H1 (cell line): ENCODE measurements at regions not wholly inside any gene's neighbourhood (a gene's known extent, or its start where the extent isn't known, plus 50 kb on each side); places are given as distances from the start of the nearest gene placed in this dataset.

Source experiments
- CTCF ChIA-PET: fragments of 300-600 bp; sonication (Branson Sonifier 250); formaldehyde crosslinking; loops from one replicate; lab custom pipeline; 2021; ENCODE audit not compliant: partially characterized antibody; lab: Charles Lee
- POLR2A ChIA-PET: fragments of 300-600 bp; sonication (Branson Sonifier 250); formaldehyde crosslinking; loops from one replicate; lab custom pipeline; 2021; ENCODE audit warnings: inconsistent platforms; ENCODE audit not compliant: partially characterized antibody; lab: Charles Lee
- DNase-seq, 2 experiments: peaks; one replicate each; pipeline versions ENCODE4 v3.0.0 to v3.0.0-alpha.2; 2010 to 2022; ENCODE audit warnings: low spot score in 2 of 2, low read depth in 1 of 2, mixed read lengths in 1 of 2
- FAIRE-seq: peaks from 2 replicates; lab custom pipeline; 2011; peaks lifted over from hg19 to GRCh38; lab: Jason Lieb, UNC
- H2AFZ ChIP-seq: 2 replicates; pipeline ENCODE4 v1.8.1; 2012; ENCODE audit warnings: low read length, inconsistent platforms
- H2AK5ac ChIP-seq: 2 replicates; pipeline ENCODE4 v1.6.1; 2013; ENCODE audit warnings: low read depth, low read length
- H2BK120ac ChIP-seq: replicated peaks from 2 replicates; pipeline ENCODE3; 2013; ENCODE audit warnings: low read depth, low read length, inconsistent platforms
- H2BK12ac ChIP-seq: 2 replicates; pipeline ENCODE4 v1.6.1; 2013; ENCODE audit warnings: low read depth, low read length
- H2BK15ac ChIP-seq: 2 replicates; pipeline ENCODE4 v1.6.1; 2013; ENCODE audit warnings: low read length
- H2BK20ac ChIP-seq: 2 replicates; pipeline ENCODE4 v1.6.1; 2013; ENCODE audit warnings: low read length
- H2BK5ac ChIP-seq: 2 replicates; pipeline ENCODE4 v1.6.1; 2013; ENCODE audit warnings: low read depth, low read length
- H3K14ac ChIP-seq: 2 replicates; pipeline ENCODE4 v1.6.1; 2013; ENCODE audit warnings: inconsistent platforms; ENCODE audit not compliant: insufficient read length
- H3K18ac ChIP-seq: 2 replicates; pipeline ENCODE4 v1.6.1; 2013; ENCODE audit warnings: low read length; ENCODE audit errors: extremely low read depth
- H3K23ac ChIP-seq: 2 replicates; pipeline ENCODE4 v1.6.1; 2013; ENCODE audit warnings: inconsistent platforms; ENCODE audit not compliant: insufficient read length
- H3K23me2 ChIP-seq: 2 replicates; pipeline ENCODE4 v1.6.1; 2013; ENCODE audit warnings: low read depth, low read length
- H3K27ac ChIP-seq: 2 replicates; pipeline ENCODE4 v1.6.1; 2011; ENCODE audit warnings: low read depth, low read length, inconsistent platforms
- H3K27me3 ChIP-seq, 4 experiments: replicated peaks in 1 of 4; 1 replicate in 1 of 4; 2 replicates in 3 of 4; pipeline versions ENCODE4 v1.6.1 to v1.8.1; 2011 to 2013; ENCODE audit warnings: low read length in 3 of 4, mild to moderate bottlenecking in 3 of 4, inconsistent platforms in 2 of 4, mixed read lengths in 2 of 4, moderate library complexity in 1 of 4; ENCODE audit not compliant: control insufficient read depth in 3 of 4, insufficient read depth in 3 of 4; ENCODE audit errors: extremely low read depth in 1 of 4
- H3K36me3 ChIP-seq, 4 experiments: 2 replicates each; pipeline versions ENCODE4 v1.6.1 to v1.8.1; 2011 to 2013; ENCODE audit warnings: mild to moderate bottlenecking in 4 of 4, low read length in 3 of 4, moderate library complexity in 2 of 4, control low read depth in 1 of 4, inconsistent platforms in 1 of 4; ENCODE audit not compliant: insufficient read depth in 4 of 4, control insufficient read depth in 2 of 4
- H3K4ac ChIP-seq: replicated peaks from 2 replicates; pipeline ENCODE3; 2013; ENCODE audit warnings: low read length, low read depth, mixed read lengths, inconsistent platforms; ENCODE audit not compliant: insufficient read length
- H3K4me1 ChIP-seq, 4 experiments: replicated peaks in 1 of 4; 1 replicate in 1 of 4; 2 replicates in 3 of 4; pipeline versions ENCODE4 v1.6.1 to v1.8.1; 2011 to 2013; ENCODE audit warnings: low read length in 3 of 4, inconsistent platforms in 2 of 4, mixed read lengths in 1 of 4; ENCODE audit not compliant: insufficient read depth in 4 of 4, control insufficient read depth in 3 of 4
- H3K4me2 ChIP-seq, 2 experiments: 2 replicates each; pipeline versions ENCODE4 v1.6.1 to v1.8.1; 2011 to 2013; ENCODE audit warnings: low read depth in 2 of 2, low read length in 2 of 2, control low read depth in 1 of 2, inconsistent platforms in 1 of 2, mild to moderate bottlenecking in 1 of 2; ENCODE audit not compliant: insufficient read depth in 1 of 2
- H3K4me3 ChIP-seq, 4 experiments: fragments of 200-600, 300-600 bp in 1 of 4; sonication (generic), shearing (Covaris generic), sonication (Bioruptor Twin) in 1 of 4; 2 replicates each; pipeline versions ENCODE4 v1.5.1 to v1.8.1; 2011 to 2016; ENCODE audit warnings: low read length in 4 of 4, low read depth in 3 of 4, control low read depth in 2 of 4, inconsistent platforms in 2 of 4, mild to moderate bottlenecking in 2 of 4, mixed read lengths in 1 of 4, moderate library complexity in 1 of 4; ENCODE audit not compliant: insufficient read depth in 2 of 4; ENCODE audit errors: extremely low read depth in 1 of 4
- H3K56ac ChIP-seq: replicated peaks from 2 replicates; pipeline ENCODE3; 2013; ENCODE audit warnings: low read depth, mild to moderate bottlenecking, mixed read lengths, low read length, inconsistent platforms; ENCODE audit not compliant: insufficient read length
- H3K79me1 ChIP-seq: 2 replicates; pipeline ENCODE4 v1.6.1; 2013; ENCODE audit warnings: low read depth, low read length, control low read depth
- H3K79me2 ChIP-seq, 2 experiments: 2 replicates each; pipeline versions ENCODE4 v1.6.1 to v1.8.1; 2012 to 2013; ENCODE audit warnings: low read length in 2 of 2, mild to moderate bottlenecking in 2 of 2, inconsistent platforms in 1 of 2; ENCODE audit not compliant: insufficient read depth in 2 of 2, control insufficient read depth in 1 of 2
- H3K9ac ChIP-seq, 4 experiments: replicated peaks in 1 of 4; 1 replicate in 1 of 4; 2 replicates in 3 of 4; pipeline versions ENCODE4 v1.6.1 to v1.8.1; 2011 to 2013; ENCODE audit warnings: low read depth in 3 of 4, low read length in 3 of 4, control low read depth in 2 of 4, mild to moderate bottlenecking in 2 of 4, moderate library complexity in 2 of 4, inconsistent platforms in 1 of 4; ENCODE audit errors: extremely low read depth in 1 of 4
- H3K9me3 ChIP-seq, 2 experiments: 2 replicates each; pipeline versions ENCODE4 v1.6.1 to v1.8.1; 2012 to 2013; ENCODE audit warnings: mild to moderate bottlenecking in 2 of 2, moderate library complexity in 2 of 2, control low read depth in 1 of 2, inconsistent platforms in 1 of 2, low read depth in 1 of 2, low read length in 1 of 2, mixed read lengths in 1 of 2; ENCODE audit not compliant: insufficient read depth in 2 of 2
- H4K20me1 ChIP-seq, 2 experiments: replicated peaks in 1 of 2; 2 replicates each; pipeline versions ENCODE3 to v1.8.1; 2011 to 2013; ENCODE audit warnings: inconsistent platforms in 2 of 2, low read length in 2 of 2, mild to moderate bottlenecking in 1 of 2; ENCODE audit not compliant: insufficient read depth in 2 of 2, control insufficient read depth in 1 of 2
- H4K5ac ChIP-seq: 2 replicates; pipeline ENCODE4 v1.6.1; 2013; ENCODE audit warnings: low read length, low read depth, mixed read lengths, inconsistent platforms; ENCODE audit not compliant: insufficient read length
- H4K8ac ChIP-seq: 2 replicates; pipeline ENCODE4 v1.8.0; 2013; ENCODE audit warnings: mild to moderate bottlenecking, moderate library complexity, low read length, inconsistent platforms; ENCODE audit not compliant: insufficient read depth; ENCODE audit errors: extremely low read depth
- H4K91ac ChIP-seq: replicated peaks from 2 replicates; pipeline ENCODE3; 2013; ENCODE audit warnings: low read length, mixed read lengths, inconsistent platforms; ENCODE audit not compliant: insufficient read length
- TEAD4 ChIP-seq: IDR thresholded peaks from 2 replicates; pipeline ENCODE4 v1.6.1; 2012; ENCODE audit warnings: low read depth, low read length, inconsistent platforms, mixed read lengths
- WGBS, 2 experiments: shearing (Covaris generic) in 1 of 2; methylation state at CpG; one replicate each; pipeline versions ENCODE4 v1.1.6 to v1.1.7; 2013 to 2015; ENCODE audit warnings: low lambda C conversion rate in 2 of 2, mixed read lengths in 2 of 2, inconsistent platforms in 1 of 2, low coverage in 1 of 2, missing lambda C conversion rate in 1 of 2; ENCODE audit not compliant: insufficient replicate concordance in 2 of 2, insufficient coverage in 1 of 2, insufficient read length in 1 of 2; ENCODE audit errors: extremely low coverage in 1 of 2, missing lambda C conversion rate in 1 of 2; 5-methylcytosine and 5-hydroxymethylcytosine counted together
- TF ChIP-seq, protein P1 (sequence below): IDR thresholded peaks from 2 replicates; pipeline ENCODE4 v1.6.1; 2012; ENCODE audit warnings: inconsistent platforms

DNA sequence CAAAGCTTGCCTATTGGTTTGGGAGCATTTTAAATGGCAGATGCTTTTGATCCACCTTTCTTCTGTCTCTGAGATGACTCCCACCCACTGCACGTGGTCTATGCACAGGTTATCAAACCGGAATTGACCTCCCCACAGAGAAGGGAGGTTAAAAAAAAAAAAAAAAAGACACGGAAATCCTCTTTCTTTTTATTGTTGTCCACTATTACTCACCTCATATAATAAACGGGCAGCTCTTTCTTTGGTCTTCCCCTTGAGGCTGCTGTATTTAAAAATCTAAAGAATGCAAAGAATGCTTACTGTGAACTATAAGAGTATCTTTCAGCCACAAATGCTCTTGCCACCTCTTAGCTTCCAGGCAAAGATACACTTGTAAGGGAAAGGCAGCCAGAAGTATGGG is 329.7 kb downstream of the NDFIP2 start:
- Histone ChIP-seq H3K4ac (no peak overlapping the region), H3K18ac (no peak overlapping the region), H3K23me2 (no peaks in the 10 kb centered on the region), H3K79me1 (no peaks in the 10 kb centered on the region), H2AFZ (peak overlapping the region; percentile 34; the same call in 1 of the 2 replicates), H3K4me3 (no peak overlapping the region; a peak in 1 of 8 replicates), H4K20me1 (no peaks in the 10 kb centered on the region), H3K4me1 (peaks cover 0 to 11% (median 5%) of the 10 kb centered on the region in 4 experiments; a peak in 3 of 7 replicates), H3K23ac (no peak overlapping the region), H2BK15ac (no peak overlapping the region), H2BK5ac (0 out of 2 replicates have a peak overlapping the region, but pooled peaks have one; percentile 35), H2BK120ac (no peak overlapping the region), H3K56ac (no peak overlapping the region), H2BK20ac (peak overlapping the region; percentile 94; the same call in 1 of the 2 replicates), H2AK5ac (no peak overlapping the region), H3K9ac (no peak overlapping the region), H3K36me3 (no peaks in the 10 kb centered on the region), H4K91ac (no peak overlapping the region), H3K9me3 (no peaks in the 10 kb centered on the region), H3K27ac (no peak overlapping the region), H4K5ac (no peak overlapping the region), H3K79me2 (no peaks in the 10 kb centered on the region), H3K4me2 (peak overlapping the region in 1 of 2 experiments; percentile 22; a peak in 1 of 4 replicates), H2BK12ac (peak overlapping the region; percentile 20), H3K27me3 (no peaks in the 10 kb centered on the region), H4K8ac (no peak overlapping the region), H3K14ac (no peak overlapping the region)
- no peak for DNase-seq
- CTCF ChIA-PET: interaction anchor here (1.1 kb wide), 1 partner anchor 35 kb away, joined by 3 read pairs; no protein-coding TSS in a partner anchor
- no peak for FAIRE-seq
- 31% methylated on average over 4 of the region's 4 CpGs; no CpG with 5 or more reads in 1 of the 2 experiments for WGBS, 2 experiments
- POLR2A ChIA-PET: no interaction called here
- TF ChIP-seq TEAD4: peak; percentile 86
- TF ChIP-seq, protein P1, sequence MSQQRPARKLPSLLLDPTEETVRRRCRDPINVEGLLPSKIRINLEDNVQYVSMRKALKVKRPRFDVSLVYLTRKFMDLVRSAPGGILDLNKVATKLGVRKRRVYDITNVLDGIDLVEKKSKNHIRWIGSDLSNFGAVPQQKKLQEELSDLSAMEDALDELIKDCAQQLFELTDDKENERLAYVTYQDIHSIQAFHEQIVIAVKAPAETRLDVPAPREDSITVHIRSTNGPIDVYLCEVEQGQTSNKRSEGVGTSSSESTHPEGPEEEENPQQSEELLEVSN: no peak
